GM06990 (cell line): ENCODE measurements at regions not wholly inside any gene's neighbourhood (a gene's known extent, or its start where the extent isn't known, plus 50 kb on each side); places are given as distances from the start of the nearest gene placed in this dataset.

Source experiments
- DNase-seq: peaks from one replicate; pipeline ENCODE4 v3.0.0-alpha.2; 2011; ENCODE audit not compliant: insufficient read length; ENCODE audit errors: extremely low read depth
- H3K27me3 ChIP-seq: replicated peaks from 2 replicates; pipeline ENCODE4 v1.6.0; 2011; ENCODE audit warnings: low read length; ENCODE audit not compliant: control insufficient read depth, insufficient read depth
- H3K36me3 ChIP-seq: 2 replicates; pipeline ENCODE4 v1.5.1; 2011; ENCODE audit warnings: low read length; ENCODE audit not compliant: control insufficient read depth, insufficient read depth
- H3K4me3 ChIP-seq: replicated peaks from 2 replicates; pipeline ENCODE4 v1.5.1; 2011; ENCODE audit warnings: low read depth, mild to moderate bottlenecking, control low read depth, low read length
- TF ChIP-seq, protein P1 (sequence below): IDR thresholded peaks from 2 replicates; pipeline ENCODE4 v1.5.1; 2011; ENCODE audit warnings: low read length, control low read depth, mild to moderate bottlenecking, inconsistent platforms; ENCODE audit not compliant: insufficient read depth, poor library complexity, severe bottlenecking

DNA sequence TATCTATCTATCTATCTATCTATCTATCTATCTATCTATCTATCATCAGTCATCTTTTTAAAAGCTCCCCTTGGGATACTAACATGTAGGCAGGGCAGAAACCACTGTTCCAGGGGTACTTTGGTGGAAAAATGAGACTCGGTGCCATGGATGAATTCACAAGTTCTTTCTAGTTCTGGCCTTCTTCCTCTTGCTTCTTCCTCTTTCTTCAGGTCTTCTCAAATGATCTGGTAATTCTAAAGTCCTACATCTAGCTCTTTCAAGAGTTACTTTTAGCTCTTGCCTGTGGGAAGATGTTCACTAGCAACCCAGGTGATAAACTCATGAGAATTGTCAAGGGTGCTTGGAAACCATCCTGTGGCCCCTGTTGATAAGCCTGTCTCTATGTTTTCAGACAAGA, 168.5 kb upstream of the TBC1D5 start:
- DNase-seq: no peak
- peaks cover 3% of the 10 kb centered on the region for H3K27me3 ChIP-seq
- no peaks in the 10 kb centered on the region for H3K36me3 ChIP-seq
- TF ChIP-seq, protein P1, sequence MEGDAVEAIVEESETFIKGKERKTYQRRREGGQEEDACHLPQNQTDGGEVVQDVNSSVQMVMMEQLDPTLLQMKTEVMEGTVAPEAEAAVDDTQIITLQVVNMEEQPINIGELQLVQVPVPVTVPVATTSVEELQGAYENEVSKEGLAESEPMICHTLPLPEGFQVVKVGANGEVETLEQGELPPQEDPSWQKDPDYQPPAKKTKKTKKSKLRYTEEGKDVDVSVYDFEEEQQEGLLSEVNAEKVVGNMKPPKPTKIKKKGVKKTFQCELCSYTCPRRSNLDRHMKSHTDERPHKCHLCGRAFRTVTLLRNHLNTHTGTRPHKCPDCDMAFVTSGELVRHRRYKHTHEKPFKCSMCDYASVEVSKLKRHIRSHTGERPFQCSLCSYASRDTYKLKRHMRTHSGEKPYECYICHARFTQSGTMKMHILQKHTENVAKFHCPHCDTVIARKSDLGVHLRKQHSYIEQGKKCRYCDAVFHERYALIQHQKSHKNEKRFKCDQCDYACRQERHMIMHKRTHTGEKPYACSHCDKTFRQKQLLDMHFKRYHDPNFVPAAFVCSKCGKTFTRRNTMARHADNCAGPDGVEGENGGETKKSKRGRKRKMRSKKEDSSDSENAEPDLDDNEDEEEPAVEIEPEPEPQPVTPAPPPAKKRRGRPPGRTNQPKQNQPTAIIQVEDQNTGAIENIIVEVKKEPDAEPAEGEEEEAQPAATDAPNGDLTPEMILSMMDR: no peak
- H3K4me3 ChIP-seq: no peak overlapping the region

DNA sequence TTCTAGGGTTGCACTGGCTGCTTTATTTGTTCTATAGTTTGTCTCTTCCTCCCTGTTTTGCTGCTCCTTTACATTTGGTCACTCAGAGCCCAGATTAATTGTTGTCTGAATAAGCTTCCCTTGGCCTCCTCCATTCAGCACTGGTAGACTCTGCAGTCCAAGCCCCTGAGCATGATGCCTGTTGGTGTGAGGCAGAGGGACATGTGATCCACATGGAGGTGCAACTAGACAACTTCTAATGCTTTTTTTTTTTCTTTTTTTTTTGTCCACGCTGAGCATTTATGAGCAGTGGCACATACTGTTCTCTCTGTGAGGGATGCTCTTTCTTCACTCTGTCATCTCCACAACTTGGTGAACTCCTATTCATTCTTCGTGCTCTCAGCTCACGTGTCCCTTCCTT, 167.3 kb upstream of the TBC1D5 start:
- TF ChIP-seq, protein P1: no peak
- H3K27me3 ChIP-seq: peaks cover 3% of the 10 kb centered on the region
- DNase-seq: no peak
- H3K36me3 ChIP-seq: no peaks in the 10 kb centered on the region
- H3K4me3 ChIP-seq: no peak overlapping the region

DNA sequence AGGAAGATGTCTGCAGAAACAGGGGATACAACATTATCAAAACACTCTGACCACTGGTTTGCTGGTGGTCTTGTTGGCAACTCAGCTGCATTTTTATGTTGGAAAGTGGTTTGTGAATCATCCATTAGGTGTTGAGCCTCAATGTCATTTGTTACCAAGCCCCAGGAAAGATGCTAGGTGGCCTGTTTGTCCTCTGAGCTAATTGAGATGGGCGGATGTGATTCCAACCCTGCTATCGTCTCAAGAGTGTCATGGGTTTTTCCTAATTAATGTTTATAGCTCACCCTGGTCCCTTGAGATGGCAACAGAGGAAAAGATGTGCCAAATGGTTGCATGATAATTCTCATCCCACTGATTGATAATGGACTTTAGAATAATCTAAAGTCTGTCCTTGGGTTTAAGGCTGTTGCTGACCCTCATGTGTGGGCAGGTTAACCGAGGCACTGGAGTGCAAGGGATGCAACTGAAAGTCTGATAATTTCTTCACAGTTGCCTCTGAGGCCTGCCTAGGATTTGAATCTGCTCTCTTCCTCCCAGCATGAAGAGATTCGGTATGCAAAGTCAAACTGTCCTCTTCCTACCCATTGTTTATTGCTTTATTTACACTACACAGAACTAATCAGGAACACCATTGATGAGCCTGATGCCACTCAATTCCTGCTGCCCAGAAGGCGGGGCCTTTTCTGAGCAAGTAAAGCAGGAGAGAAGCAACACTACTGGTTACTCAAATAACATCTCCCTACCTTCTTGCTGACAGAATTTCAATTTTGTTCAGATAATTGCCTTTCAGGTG, 166.2 kb upstream of the TBC1D5 start:
- Histone ChIP-seq H3K36me3 (no peaks in the 10 kb centered on the region), H3K4me3 (no peak overlapping the region), H3K27me3 (peaks cover 3% of the 10 kb centered on the region)
- TF ChIP-seq, protein P1: no peak
- DNase-seq: no peak

- no peaks in the 10 kb centered on the region for H3K36me3 ChIP-seq
- no peak for DNase-seq
- TF ChIP-seq, protein P1: no peak
- H3K4me3 ChIP-seq: no peak overlapping the region
- H3K27me3 ChIP-seq: no peaks in the 10 kb centered on the region
Measured at GRCh38 chr3:17905996-17906395, 163.6 kb upstream of the TBC1D5 start.

DNA sequence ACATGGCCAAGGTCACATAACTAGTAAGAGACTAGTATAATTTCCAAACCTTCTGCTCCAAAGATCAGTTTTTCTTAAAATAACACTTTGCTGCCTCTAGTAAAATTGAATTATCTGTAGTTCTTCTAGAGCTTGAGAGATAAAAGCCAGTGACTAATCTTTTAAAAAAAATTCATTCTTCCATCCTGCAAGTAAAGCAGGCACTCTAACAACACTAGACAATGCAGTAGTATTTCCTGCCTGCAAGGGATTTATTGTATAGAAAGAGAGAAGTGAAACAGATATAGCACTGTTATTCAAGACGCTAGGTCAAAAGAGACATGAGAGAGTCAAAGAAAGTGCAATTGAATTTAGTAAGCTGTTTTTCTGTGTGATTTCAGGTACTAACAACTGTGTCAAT, 159.5 kb upstream of the TBC1D5 start:
- DNase-seq: peak; percentile 10
- no peaks in the 10 kb centered on the region for H3K27me3 ChIP-seq
- TF ChIP-seq, protein P1: no peak
- no peaks in the 10 kb centered on the region for H3K36me3 ChIP-seq
- no peak overlapping the region for H3K4me3 ChIP-seq

- Histone ChIP-seq H3K4me3 (no peak overlapping the region), H3K27me3 (no peaks in the 10 kb centered on the region; the same call in 1 of the 2 replicates), H3K36me3 (no peaks in the 10 kb centered on the region)
- DNase-seq: no peak
- TF ChIP-seq, protein P1: peak; percentile 57
Measured at GRCh38 chr3:17894434-17895060, 152.1 kb upstream of the TBC1D5 start.
